Adrenal gland (tissue), 5 donors: ENCODE measurements at regions not wholly inside any gene's neighbourhood (a gene's known extent, or its start where the extent isn't known, plus 50 kb on each side); places are given as distances from the start of the nearest gene placed in this dataset.

Experiments used
- CTCF ChIP-seq, 6 experiments: fragments of 450-650 bp in 4 of 6; fragments of 200-600 bp in 2 of 6; sonication (generic) in 1 of 6; IDR thresholded peaks; 1 replicate in 5 of 6; 2 replicates in 1 of 6; pipeline versions ENCODE4 v1.5.1 to v1.8.0; 2016 to 2021; ENCODE audit warnings: antibody characterized with exemption in 6 of 6, mild to moderate bottlenecking in 2 of 6, moderate library complexity in 1 of 6
- POLR2A ChIP-seq, 2 donors: fragments of 450-650 bp; IDR thresholded peaks; one replicate each; pipeline ENCODE4 v1.6.1; 2017; ENCODE audit warnings: antibody characterized with exemption in 2 of 2, mild to moderate bottlenecking in 2 of 2, moderate library complexity in 1 of 2
- donor health status: DM: no; HTN: no; CAD: no.

GRCh38 chr1:117268535-117269455 is 58.1 kb upstream of the VTCN1 start:
- TF ChIP-seq POLR2A (IDR thresholded peaks at IDR 0.05) = no peak
- TF ChIP-seq CTCF (IDR thresholded peaks at IDR 0.05) = no peak
